Testis (tissue), 2 donors: ENCODE measurements at regions not wholly inside any gene's neighbourhood (a gene's known extent, or its start where the extent isn't known, plus 50 kb on each side); places are given as distances from the start of the nearest gene placed in this dataset.

Source experiments
- CTCF ChIP-seq, 3 experiments: fragments of 450-650 bp in 2 of 3; fragments of 200-600 bp in 1 of 3; sonication (generic) in 1 of 3; IDR thresholded peaks; one replicate each; pipeline ENCODE4 v1.5.1; 2016 to 2019; ENCODE audit warnings: antibody characterized with exemption in 3 of 3, mild to moderate bottlenecking in 2 of 3, moderate library complexity in 1 of 3
- POLR2A ChIP-seq: fragments of 450-650 bp; IDR thresholded peaks from one replicate; pipeline ENCODE4 v1.6.1; 2017; ENCODE audit warnings: antibody characterized with exemption, mild to moderate bottlenecking, moderate library complexity

GRCh38 chr5:93904917-93905316 lies 163.5 kb upstream of the POU5F2 start:
- TF ChIP-seq CTCF (IDR thresholded peaks at IDR 0.05) (no peak), POLR2A (no peak)
